ENCODE measurements at regions not wholly inside any gene's neighbourhood (a gene's known extent, or its start where the extent isn't known, plus 50 kb on each side); places are given as distances from the start of the nearest gene placed in this dataset.
"Not testable (repeated sequence)": the region's sequence is repeated elsewhere in the genome, so short reads cannot be mapped to it uniquely, and the experiment has no call there.

DNA sequence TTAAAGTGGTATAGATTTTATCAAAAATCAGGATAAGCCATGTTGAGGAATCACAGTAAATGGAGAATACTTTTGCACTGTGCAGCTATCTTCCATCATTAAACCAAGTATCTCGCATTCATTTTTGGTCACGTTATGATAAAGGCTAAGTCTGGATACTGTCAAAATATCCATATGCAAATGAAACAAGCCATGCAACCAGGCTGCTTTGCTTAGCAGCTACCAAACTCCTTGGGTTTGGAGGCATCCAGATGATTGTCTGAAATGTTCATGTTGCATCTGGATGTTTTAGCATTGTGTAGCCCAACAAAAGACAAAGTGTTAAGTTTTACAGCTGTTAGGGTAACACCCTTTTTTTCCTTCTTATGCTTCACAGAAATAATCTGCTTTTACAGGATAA is 322.9 kb upstream of the MDFIC2 start:
- Mint-ChIP-seq H3K36me3 (ENCODE audit: low read depth) (no peaks in the 10 kb centered on the region), H3K4me3 (no peak overlapping the region), H3K27me3 (peaks cover 34% of the 10 kb centered on the region), H3K9me3 (no peaks in the 10 kb centered on the region), H3K27ac (no peak overlapping the region), H3K4me1 (peaks cover 2% of the 10 kb centered on the region)
- ATAC-seq (no peak), DNase-seq (no peak)

DNA sequence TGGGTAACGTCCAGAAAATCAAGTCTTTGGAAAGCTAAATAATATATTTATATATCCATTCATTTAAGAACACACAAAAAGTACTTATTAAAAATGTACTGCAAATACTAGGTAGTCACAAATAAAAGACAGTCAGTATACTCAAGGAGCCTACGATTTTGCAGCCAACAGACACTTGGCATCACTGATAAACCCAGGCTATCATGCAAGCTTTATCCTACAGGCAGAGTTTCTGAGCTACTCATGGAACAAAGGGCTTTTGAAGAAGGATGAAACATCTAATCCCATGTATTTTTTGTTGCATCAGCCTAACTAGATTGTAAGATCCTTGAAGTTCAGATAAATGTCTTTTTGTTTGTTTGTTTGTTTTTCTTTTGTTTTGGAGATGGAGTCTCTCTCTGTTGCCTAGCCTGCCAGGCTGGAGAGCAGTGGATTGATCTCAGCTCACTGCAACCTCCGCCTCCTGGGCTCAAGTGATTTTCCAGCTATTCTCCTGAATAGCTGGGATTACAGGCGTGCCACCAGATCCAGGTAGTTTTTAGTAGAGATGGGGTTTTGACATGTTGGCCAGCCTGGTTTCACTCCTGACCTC is 319.4 kb upstream of the MDFIC2 start:
- DNase-seq: no peak
- peaks cover 2% of the 10 kb centered on the region for H3K4me1 Mint-ChIP-seq
- H3K9me3 Mint-ChIP-seq: no peaks in the 10 kb centered on the region
- no peak overlapping the region for H3K27ac Mint-ChIP-seq
- peaks cover 21% of the 10 kb centered on the region for H3K27me3 Mint-ChIP-seq
- H3K4me3 Mint-ChIP-seq: no peak overlapping the region
- H3K36me3 Mint-ChIP-seq (ENCODE audit: low read depth): no peaks in the 10 kb centered on the region
- ATAC-seq: no peak

DNA sequence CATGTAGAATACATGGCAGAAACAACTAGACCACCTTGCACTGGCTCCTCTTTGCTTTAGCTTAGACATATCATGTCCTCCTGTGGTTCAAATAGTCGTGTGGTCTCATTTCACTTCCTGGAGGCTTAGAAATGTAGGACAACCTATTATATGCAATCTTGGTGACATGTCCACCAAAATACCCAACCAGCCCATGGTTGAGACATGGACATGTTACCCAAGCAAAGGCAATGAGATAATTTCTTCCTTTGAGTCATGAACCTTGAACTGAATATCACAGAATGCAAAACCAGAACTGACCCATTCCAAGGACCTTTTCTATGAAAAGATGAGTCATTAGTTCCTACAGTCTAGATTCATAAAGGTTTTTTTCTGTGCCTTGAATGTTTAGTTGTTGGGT is 309.0 kb upstream of the MDFIC2 start:
- Mint-ChIP-seq H3K36me3 (ENCODE audit: low read depth) (no peaks in the 10 kb centered on the region), H3K4me1 (peaks cover 9% of the 10 kb centered on the region), H3K27me3 (peaks cover 26% of the 10 kb centered on the region), H3K4me3 (no peak overlapping the region), H3K27ac (no peak overlapping the region), H3K9me3 (no peaks in the 10 kb centered on the region)
- DNase-seq: no peak
- peak; percentile 91 for ATAC-seq

DNA sequence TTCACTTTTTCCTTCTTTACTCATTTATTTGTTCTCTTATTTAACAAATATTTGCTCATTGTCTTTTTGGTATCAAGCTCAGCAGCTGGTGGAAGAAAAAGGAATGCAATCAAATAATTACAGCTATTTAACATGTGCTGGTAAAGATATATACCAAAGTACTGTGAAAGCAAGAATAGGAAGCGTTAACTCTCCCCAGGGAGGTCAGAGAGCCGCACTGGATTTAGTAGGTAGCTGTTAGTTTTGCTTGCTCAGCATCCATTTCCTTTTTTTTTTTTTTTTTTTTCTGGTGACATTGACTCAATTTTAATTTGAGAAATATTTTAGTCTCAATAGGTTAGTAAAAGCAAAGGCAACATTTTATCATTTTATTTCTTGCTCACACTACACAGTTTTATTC is 308.5 kb upstream of the MDFIC2 start:
- DNase-seq (no peak), ATAC-seq (no peak)
- Mint-ChIP-seq H3K4me3 (no peak overlapping the region), H3K27ac (no peak overlapping the region), H3K36me3 (ENCODE audit: low read depth) (no peaks in the 10 kb centered on the region), H3K9me3 (no peaks in the 10 kb centered on the region), H3K27me3 (peaks cover 26% of the 10 kb centered on the region), H3K4me1 (peaks cover 9% of the 10 kb centered on the region)

DNA sequence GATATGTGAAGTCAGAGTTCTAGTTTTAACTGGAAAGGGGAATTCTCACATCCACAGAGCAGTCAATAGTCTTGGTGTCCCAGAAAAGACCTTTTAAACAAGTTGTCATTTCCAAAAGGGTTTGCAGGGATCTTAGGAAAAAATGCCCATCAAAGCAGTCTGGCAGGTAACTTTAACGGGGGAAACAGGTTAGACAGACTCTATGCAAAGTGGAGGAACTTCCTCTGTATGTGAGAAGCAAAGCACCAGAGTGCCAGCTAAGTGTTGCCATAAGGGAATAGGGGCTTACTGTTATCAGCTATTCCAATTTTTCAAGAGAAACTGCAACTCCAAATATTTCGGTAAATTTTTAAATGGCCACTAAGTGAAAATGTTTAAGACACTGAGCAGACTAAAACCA is 307.9 kb upstream of the MDFIC2 start:
- Mint-ChIP-seq H3K9me3 (no peaks in the 10 kb centered on the region), H3K36me3 (ENCODE audit: low read depth) (no peaks in the 10 kb centered on the region), H3K27me3 (peaks cover 26% of the 10 kb centered on the region), H3K27ac (no peak overlapping the region), H3K4me3 (no peak overlapping the region), H3K4me1 (peaks cover 9% of the 10 kb centered on the region)
- DNase-seq (no peak), ATAC-seq (no peak)

DNA sequence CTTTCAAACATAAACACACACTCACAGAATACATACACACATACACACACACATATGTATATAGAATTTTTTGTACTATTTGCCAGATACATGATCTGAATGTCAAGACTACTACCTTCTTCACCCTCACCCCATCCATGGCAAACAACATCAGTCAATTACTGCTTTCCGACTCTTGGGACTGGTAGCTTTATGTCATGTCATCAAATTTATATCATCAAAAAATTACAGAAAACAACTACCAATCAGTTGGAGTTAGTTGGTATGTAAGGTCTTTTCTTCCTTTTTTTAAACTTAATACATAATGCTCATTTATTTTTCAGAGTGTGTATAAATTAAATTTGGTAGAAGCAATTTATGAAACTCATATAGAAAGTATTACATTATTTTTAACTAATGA is 305.7 kb upstream of the MDFIC2 start:
- Mint-ChIP-seq H3K4me1 (peaks cover 9% of the 10 kb centered on the region), H3K36me3 (ENCODE audit: low read depth) (no peaks in the 10 kb centered on the region), H3K4me3 (no peak overlapping the region), H3K27me3 (peaks cover 17% of the 10 kb centered on the region), H3K9me3 (no peaks in the 10 kb centered on the region), H3K27ac (no peak overlapping the region)
- ATAC-seq (no peak), DNase-seq (no peak)

DNA sequence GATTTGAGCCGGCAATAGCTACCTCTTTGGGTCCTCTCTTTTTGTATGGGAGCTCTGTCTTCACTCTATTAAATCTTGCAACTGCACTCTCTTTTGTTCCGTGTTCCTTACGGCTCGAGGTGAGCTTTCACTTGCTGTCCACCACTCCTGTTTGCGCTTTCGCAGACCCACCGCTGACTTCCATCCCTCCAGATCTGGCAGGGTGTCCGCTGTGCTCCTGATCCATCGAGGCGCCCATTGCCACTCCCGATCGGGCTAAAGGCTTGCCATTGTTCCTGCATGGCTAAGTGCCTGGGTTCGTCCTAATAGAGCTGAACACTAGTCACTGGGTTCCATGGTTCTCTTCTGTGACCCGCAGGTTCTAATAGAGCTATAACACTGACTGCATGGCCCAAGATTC is 304.9 kb upstream of the MDFIC2 start:
- not testable (repeated sequence) for DNase-seq; H3K4me1 Mint-ChIP-seq; H3K36me3 Mint-ChIP-seq (ENCODE audit: low read depth); H3K9me3 Mint-ChIP-seq; H3K4me3 Mint-ChIP-seq; H3K27ac Mint-ChIP-seq; ATAC-seq
- H3K27me3 Mint-ChIP-seq: peaks cover 16% of the 10 kb centered on the region

DNA sequence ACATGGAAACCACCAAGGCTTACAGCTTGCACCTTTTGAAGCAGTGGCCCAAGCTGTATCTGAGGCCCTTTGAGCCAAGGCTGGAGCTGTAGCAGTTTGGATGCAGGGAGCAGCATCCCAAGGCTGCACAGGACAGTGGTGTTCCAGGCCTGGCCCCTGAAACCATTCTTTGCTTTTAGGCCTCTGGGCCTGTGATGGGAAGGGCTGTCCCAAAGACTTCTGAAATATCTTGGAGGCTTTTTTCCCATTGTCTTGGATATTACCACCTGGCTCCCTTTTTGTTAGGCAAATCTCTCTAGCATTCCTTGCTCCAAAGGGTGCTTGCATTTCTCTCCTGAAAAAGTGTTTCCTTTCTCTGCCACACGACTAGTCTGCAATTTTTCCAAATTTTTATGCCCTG is 302.8 kb upstream of the MDFIC2 start:
- no peaks in the 10 kb centered on the region for H3K4me1 Mint-ChIP-seq
- no peak overlapping the region for H3K4me3 Mint-ChIP-seq
- ATAC-seq (no peak), DNase-seq (no peak)
- H3K36me3 Mint-ChIP-seq (ENCODE audit: low read depth): no peaks in the 10 kb centered on the region
- peaks cover 16% of the 10 kb centered on the region for H3K27me3 Mint-ChIP-seq
- no peak overlapping the region for H3K27ac Mint-ChIP-seq
- no peaks in the 10 kb centered on the region for H3K9me3 Mint-ChIP-seq

DNA sequence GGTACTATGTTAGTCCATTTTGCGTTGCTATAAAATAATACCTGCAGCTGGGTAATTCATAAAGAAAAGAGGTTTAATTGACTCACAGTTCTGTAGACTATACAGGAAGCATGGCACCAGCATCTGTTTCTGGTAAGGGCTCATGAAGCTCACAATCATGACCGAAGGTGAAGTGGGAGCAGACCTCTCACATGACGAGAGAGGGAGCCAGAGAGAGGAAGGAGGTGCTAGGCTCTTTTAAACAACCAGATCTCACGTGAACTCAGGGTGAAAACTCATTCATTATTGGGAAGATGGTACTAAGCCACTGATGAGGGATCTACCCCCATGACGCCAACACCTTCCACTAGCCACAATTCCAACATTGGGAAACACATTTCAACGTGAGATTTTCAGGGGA is 301.7 kb upstream of the MDFIC2 start:
- no peak for ATAC-seq
- no peak for DNase-seq
- Mint-ChIP-seq H3K9me3 (no peaks in the 10 kb centered on the region), H3K27me3 (peaks cover 15% of the 10 kb centered on the region), H3K27ac (no peak overlapping the region), H3K4me1 (no peaks in the 10 kb centered on the region), H3K36me3 (ENCODE audit: low read depth) (no peaks in the 10 kb centered on the region), H3K4me3 (no peak overlapping the region)

DNA sequence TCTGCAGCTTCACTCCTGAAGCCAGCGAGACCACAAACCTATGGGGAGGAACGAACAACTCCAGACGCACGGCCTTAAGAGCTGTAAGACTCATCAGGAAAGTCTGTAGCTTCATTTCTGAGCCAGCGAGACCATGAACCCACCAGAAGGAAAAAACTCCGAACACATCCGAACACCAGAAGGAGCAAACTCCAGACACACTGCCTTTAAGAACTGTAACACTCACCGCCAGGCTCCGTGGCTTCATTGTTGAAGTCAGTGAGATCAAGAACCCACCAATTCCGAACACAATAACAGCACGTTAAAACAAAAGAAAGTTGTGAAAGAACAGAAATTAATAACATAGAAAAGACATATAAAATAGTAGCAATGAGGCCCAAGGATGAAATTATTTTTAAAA is 300.5 kb upstream of the MDFIC2 start:
- no peaks in the 10 kb centered on the region for H3K36me3 Mint-ChIP-seq (ENCODE audit: low read depth)
- peaks cover 16% of the 10 kb centered on the region for H3K27me3 Mint-ChIP-seq
- H3K4me1 Mint-ChIP-seq: no peaks in the 10 kb centered on the region
- ATAC-seq: no peak
- no peak for DNase-seq
- H3K4me3 Mint-ChIP-seq: no peak overlapping the region
- no peak overlapping the region for H3K27ac Mint-ChIP-seq
- no peaks in the 10 kb centered on the region for H3K9me3 Mint-ChIP-seq

DNA sequence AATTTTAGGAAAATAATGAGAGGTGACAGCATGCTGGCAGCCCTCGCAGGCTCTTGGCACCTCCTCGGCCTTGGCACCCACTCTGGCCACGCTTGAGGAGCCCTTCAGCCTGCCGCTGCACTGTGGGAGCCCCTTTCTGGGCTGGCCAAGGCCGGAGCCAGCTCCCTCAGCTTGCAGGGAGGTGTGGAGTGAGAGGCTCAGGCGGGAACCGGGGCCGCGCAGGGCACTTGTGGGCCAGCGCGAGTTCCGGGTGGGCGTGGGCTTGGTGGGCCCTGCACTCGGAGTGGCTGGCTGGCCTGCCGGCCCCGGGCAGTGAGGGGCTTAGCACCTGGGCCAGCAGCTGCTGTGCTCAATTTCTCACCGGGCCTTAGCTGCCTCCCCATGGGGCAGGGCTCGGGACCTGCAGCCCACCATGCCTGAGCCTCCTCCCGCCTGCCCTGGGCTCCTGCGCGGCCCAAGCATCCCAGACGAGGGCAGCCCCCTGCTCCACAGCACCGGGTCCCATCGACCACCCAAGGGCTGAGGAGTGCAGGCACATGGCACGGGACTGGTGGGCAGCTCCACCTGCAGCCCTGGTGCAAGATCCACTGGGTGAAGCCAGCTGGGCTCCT is 299.3 kb upstream of the MDFIC2 start:
- not testable (repeated sequence) for H3K36me3 Mint-ChIP-seq (ENCODE audit: low read depth); DNase-seq; H3K4me3 Mint-ChIP-seq; ATAC-seq; H3K4me1 Mint-ChIP-seq; H3K9me3 Mint-ChIP-seq; H3K27ac Mint-ChIP-seq
- peaks cover 19% of the 10 kb centered on the region for H3K27me3 Mint-ChIP-seq

DNA sequence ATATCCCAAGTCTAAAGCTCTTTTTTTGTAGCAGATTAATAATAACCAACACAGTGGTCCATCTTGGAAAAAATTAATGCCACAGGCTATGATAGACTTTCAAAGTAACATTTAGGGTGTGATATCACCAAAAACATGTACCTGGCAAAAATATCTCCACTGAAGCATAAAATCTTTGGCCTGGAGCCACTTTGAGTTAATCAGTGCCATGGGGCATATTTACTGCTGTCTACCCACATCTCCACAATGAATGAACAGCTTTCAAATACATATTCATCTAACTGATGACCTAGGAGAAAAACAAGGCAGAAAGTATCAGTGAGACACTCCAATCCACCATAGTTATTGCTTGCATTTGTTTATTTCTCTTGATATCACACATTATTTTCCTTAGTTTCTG is 296.0 kb upstream of the MDFIC2 start:
- Mint-ChIP-seq H3K36me3 (ENCODE audit: low read depth) (no peaks in the 10 kb centered on the region), H3K27ac (no peak overlapping the region), H3K27me3 (peaks cover 18% of the 10 kb centered on the region), H3K4me3 (no peak overlapping the region), H3K4me1 (peaks cover 4% of the 10 kb centered on the region), H3K9me3 (no peaks in the 10 kb centered on the region)
- ATAC-seq (no peak), DNase-seq (no peak)

DNA sequence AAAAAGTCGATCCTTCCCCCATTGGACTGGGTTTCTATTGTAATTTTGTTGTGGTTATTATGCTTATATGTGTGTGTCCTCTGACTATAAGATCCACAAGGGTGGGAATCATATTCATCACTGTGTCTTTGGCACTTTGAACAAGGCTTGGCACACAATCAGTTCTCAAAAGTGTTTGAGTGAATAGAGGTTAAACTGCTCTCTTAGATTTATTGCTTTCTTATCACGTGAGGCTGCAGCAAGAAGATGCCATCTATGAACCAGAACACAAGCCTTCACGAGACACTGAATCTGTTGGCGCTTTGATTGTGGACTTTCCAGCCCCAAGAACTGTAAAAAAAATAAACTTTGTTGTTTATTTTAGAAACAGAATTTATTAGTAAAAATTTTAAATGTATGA is 295.0 kb upstream of the MDFIC2 start:
- H3K27me3 Mint-ChIP-seq: peaks cover 18% of the 10 kb centered on the region
- peaks cover 12% of the 10 kb centered on the region for H3K4me1 Mint-ChIP-seq
- no peaks in the 10 kb centered on the region for H3K9me3 Mint-ChIP-seq
- H3K27ac Mint-ChIP-seq: no peak overlapping the region
- no peak overlapping the region for H3K4me3 Mint-ChIP-seq
- no peaks in the 10 kb centered on the region for H3K36me3 Mint-ChIP-seq (ENCODE audit: low read depth)
- ATAC-seq (no peak), DNase-seq (no peak)

DNA sequence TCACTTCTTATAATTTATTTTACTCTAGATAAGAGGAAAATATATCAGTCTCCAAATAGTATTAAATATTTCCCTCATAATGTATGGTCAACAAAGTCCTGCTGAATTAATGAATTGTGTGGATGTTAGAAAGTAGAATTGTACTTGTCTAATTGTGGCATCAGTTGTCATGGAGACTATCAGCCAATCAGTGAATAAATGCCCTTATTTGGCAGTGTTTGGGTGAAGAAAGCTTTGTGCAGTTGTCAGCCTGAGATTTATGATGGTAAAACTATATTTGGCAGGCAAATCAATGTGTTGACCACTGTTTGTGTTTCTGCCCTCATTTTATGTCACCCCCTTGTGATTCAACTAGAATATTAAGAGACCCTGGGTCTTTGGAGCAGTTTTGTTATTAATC is 293.6 kb upstream of the MDFIC2 start:
- Mint-ChIP-seq H3K4me3 (no peak overlapping the region), H3K27ac (no peak overlapping the region), H3K36me3 (ENCODE audit: low read depth) (no peaks in the 10 kb centered on the region), H3K9me3 (no peaks in the 10 kb centered on the region), H3K4me1 (peaks cover 15% of the 10 kb centered on the region), H3K27me3 (peaks cover 16% of the 10 kb centered on the region)
- ATAC-seq (no peak), DNase-seq (no peak)

DNA sequence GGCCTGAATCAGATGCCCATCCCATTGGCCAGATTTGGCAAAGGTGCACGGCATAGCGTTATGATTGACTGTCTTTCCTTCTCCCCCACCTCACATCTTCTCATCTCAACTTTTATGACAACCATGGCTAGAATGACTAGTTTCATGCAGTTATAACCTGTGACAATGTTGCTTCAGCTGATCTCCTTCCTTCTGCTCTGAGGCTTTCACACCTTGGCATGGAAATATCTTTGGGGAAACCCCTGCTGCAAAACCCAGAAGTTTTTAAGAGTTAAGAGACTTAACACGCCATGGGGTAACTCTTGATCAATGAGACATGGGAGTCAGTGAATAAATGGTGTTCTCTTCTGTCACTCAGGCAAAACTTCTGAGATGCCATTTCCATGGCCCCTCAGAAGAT is 290.7 kb upstream of the MDFIC2 start:
- peaks cover 6% of the 10 kb centered on the region for H3K27me3 Mint-ChIP-seq
- ATAC-seq (peak; percentile 95), DNase-seq (peak; percentile 6)
- H3K27ac Mint-ChIP-seq: peak overlapping the region; percentile 19
- no peak overlapping the region for H3K4me3 Mint-ChIP-seq
- H3K36me3 Mint-ChIP-seq (ENCODE audit: low read depth): no peaks in the 10 kb centered on the region
- H3K9me3 Mint-ChIP-seq: no peaks in the 10 kb centered on the region
- peaks cover 15% of the 10 kb centered on the region for H3K4me1 Mint-ChIP-seq

DNA sequence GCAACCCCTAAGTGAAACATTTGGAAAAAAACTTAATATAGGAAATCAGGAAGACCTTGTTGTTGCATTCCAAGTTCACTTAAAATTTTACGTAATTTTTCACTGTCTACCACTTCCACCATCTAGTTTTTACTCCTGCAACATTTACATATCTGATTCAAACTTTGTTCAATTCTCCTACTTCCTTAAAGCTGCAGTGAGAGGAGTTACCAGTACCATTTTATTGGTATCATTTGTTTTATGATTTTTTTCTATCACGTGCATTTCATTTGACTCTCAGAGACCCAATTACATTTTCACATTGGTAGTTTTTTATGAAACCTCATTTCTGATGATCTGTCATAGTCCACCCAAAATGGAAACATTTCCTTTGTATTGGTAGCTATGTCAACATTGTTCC is 284.9 kb upstream of the MDFIC2 start:
- Mint-ChIP-seq H3K4me3 (no peak overlapping the region), H3K27me3 (peaks cover 6% of the 10 kb centered on the region), H3K27ac (no peak overlapping the region), H3K9me3 (no peaks in the 10 kb centered on the region), H3K36me3 (ENCODE audit: low read depth) (no peaks in the 10 kb centered on the region), H3K4me1 (peaks cover 2% of the 10 kb centered on the region)
- DNase-seq: no peak
- no peak for ATAC-seq

Measured in activated naive CD8-positive, alpha-beta T cell treated with anti-CD3 and anti-CD28 coated beads, Interleukin-2, amount 50 U/mL, for 24 hours (primary cell).